Ovary (tissue), 7 donors: ENCODE measurements at regions not wholly inside any gene's neighbourhood (a gene's known extent, or its start where the extent isn't known, plus 50 kb on each side); places are given as distances from the start of the nearest gene placed in this dataset.

Experiments used
- DNase-seq, 5 donors: peaks; one replicate each; pipeline ENCODE4 v3.0.0-alpha.2; 2019 to 2020
- H3K27ac ChIP-seq, 2 donors: fragments of 200-600 bp; one replicate each; pipeline versions ENCODE4 v1.5.1 to v1.8.0; 2019 to 2022
- H3K27me3 ChIP-seq: fragments of 200-600 bp; one replicate; pipeline ENCODE4 v1.8.0; 2022
- H3K36me3 ChIP-seq: fragments of 200-600 bp; sonication (generic); one replicate; pipeline ENCODE4 v1.5.1; 2019
- H3K4me1 ChIP-seq: one replicate; pipeline ENCODE4 v1.8.1; 2013; ENCODE audit warnings: mild to moderate bottlenecking, moderate library complexity; ENCODE audit not compliant: insufficient read depth
- H3K4me3 ChIP-seq: fragments of 200-600 bp; sonication (generic); one replicate; pipeline ENCODE4 v1.5.1; 2017
- H3K9me3 ChIP-seq, 2 donors: fragments of 200-600 bp in 1 of 2; sonication (generic) in 1 of 2; one replicate each; pipeline versions ENCODE4 v1.5.1 to v1.8.1; 2013 to 2019; ENCODE audit warnings: mild to moderate bottlenecking in 1 of 2, moderate library complexity in 1 of 2
- EP300 ChIP-seq: sonication (generic); formaldehyde crosslinking; IDR thresholded peaks from one replicate; pipeline ENCODE4 v1.6.1; 2017; ENCODE audit warnings: antibody characterized with exemption
- POLR2A ChIP-seq: fragments of 450-650 bp; IDR thresholded peaks from one replicate; pipeline ENCODE4 v1.6.1; 2017; ENCODE audit warnings: antibody characterized with exemption, mild to moderate bottlenecking, moderate library complexity
- WGBS, 3 donors: extraction: QIAGEN DNeasy Blood & Tissue Kit in 1 of 3; methylation state at CpG; one replicate each; pipeline versions ENCODE4 v1.1.5 to v1.1.7; 2013 to 2017; 5-methylcytosine and 5-hydroxymethylcytosine counted together
- intact Hi-C, 4 donors: fragments of 100-400 bp; cut with DNase I; formaldehyde crosslinking; loops; one replicate each; pipeline versions ENCODE4 v1.11.0 to v1.15.1; 2022 to 2023
- TF ChIP-seq, protein P1 (sequence below), 3 donors: fragments of 450-650 bp in 2 of 3; fragments of 200-600 bp in 1 of 3; IDR thresholded peaks; one replicate each; pipeline versions ENCODE4 v1.5.1 to v1.8.0; 2016 to 2022; ENCODE audit warnings: antibody characterized with exemption in 3 of 3, mild to moderate bottlenecking in 1 of 3
- donor health status: DM: no; HTN: no; CAD: no; lungs with moderate emphysema.
- donor health status: DM: no; HTN: no; CAD: no.
- donor health status: Bipolar disorder and iron deficiency.
- donor health status: DM: no; HTN: no; CAD: no.
- donor health status: DM: yes; HTN: yes; CAD: no.

- WGBS, 3 donors = 27 to 54% (median 35%) methylated on average over 6 of the region's 6 CpGs
- intact Hi-C loops = no loop called here
- DNase-seq = no peak
Observed at GRCh38 chr15:87566236-87566635, 690.3 kb downstream of the NTRK3 start.

DNA sequence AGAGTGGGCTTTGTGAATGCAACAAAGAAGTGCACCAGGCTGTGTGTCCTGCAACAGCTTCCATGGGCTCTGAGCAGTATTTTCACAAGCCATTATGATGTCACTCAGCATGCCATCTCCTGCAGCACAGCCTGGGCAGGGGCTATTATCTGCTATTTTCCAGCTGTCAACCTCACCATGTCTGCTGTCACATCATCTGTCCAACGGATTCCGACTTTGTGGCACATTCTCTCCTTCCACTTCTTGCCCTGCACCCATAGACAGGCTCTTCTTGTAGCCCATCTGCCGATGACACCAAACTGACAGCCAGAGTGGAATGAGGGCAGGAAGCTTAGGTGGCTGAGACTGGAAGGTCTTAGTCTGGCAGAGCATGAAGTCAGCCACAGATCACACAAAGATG lies 691.9 kb downstream of the NTRK3 start:
- intact Hi-C loops = no loop called here
- DNase-seq = no peak
- Histone ChIP-seq H3K9me3 (no peaks in the 10 kb centered on the region), H3K36me3 (no peaks in the 10 kb centered on the region), H3K27ac (no peak overlapping the region), H3K4me1 (no peaks in the 10 kb centered on the region), H3K27me3 (no peaks in the 10 kb centered on the region), H3K4me3 (no peak overlapping the region)
- TF ChIP-seq EP300 = no peak
- TF ChIP-seq, protein P1, sequence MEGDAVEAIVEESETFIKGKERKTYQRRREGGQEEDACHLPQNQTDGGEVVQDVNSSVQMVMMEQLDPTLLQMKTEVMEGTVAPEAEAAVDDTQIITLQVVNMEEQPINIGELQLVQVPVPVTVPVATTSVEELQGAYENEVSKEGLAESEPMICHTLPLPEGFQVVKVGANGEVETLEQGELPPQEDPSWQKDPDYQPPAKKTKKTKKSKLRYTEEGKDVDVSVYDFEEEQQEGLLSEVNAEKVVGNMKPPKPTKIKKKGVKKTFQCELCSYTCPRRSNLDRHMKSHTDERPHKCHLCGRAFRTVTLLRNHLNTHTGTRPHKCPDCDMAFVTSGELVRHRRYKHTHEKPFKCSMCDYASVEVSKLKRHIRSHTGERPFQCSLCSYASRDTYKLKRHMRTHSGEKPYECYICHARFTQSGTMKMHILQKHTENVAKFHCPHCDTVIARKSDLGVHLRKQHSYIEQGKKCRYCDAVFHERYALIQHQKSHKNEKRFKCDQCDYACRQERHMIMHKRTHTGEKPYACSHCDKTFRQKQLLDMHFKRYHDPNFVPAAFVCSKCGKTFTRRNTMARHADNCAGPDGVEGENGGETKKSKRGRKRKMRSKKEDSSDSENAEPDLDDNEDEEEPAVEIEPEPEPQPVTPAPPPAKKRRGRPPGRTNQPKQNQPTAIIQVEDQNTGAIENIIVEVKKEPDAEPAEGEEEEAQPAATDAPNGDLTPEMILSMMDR (IDR thresholded peaks at IDR 0.05) = no peak
- no peak for TF ChIP-seq POLR2A
- WGBS, 3 donors = 85 to 88% (median 86%) methylated on average over 3 of the region's 3 CpGs

More at GRCh38 chr15:87566236-87566635, 690.3 kb downstream of the NTRK3 start:
- TF ChIP-seq, protein P1 (IDR thresholded peaks at IDR 0.05) = no peak
- TF ChIP-seq POLR2A (no peak), EP300 (no peak)
- Histone ChIP-seq H3K36me3 (no peaks in the 10 kb centered on the region), H3K4me3 (no peak overlapping the region), H3K27ac (no peak overlapping the region), H3K27me3 (no peaks in the 10 kb centered on the region), H3K9me3 (no peaks in the 10 kb centered on the region), H3K4me1 (no peaks in the 10 kb centered on the region)

GRCh38 chr15:87563869-87564268 lies 692.7 kb downstream of the NTRK3 start:
- 42 to 63% (median 47%) methylated on average over 2 of the region's 2 CpGs for WGBS, 3 donors

GRCh38 chr15:87562203-87562602 lies 694.3 kb downstream of the NTRK3 start:
- TF ChIP-seq, protein P1 (IDR thresholded peaks at IDR 0.05) = no peak
- TF ChIP-seq POLR2A (no peak), EP300 (no peak)
- H3K4me1 ChIP-seq = no peaks in the 10 kb centered on the region
- H3K27ac ChIP-seq = no peak overlapping the region
- no peaks in the 10 kb centered on the region for H3K27me3 ChIP-seq
- intact Hi-C loops = no loop called here
- no peaks in the 10 kb centered on the region for H3K9me3 ChIP-seq
- no peak overlapping the region for H3K4me3 ChIP-seq
- WGBS, 3 donors = 65 to 76% (median 74%) methylated on average over 4 of the region's 4 CpGs
- DNase-seq = no peak
- H3K36me3 ChIP-seq = no peaks in the 10 kb centered on the region

More at GRCh38 chr15:87563869-87564268, 692.7 kb downstream of the NTRK3 start:
- H3K27me3 ChIP-seq = no peaks in the 10 kb centered on the region
- TF ChIP-seq POLR2A = no peak
- H3K4me3 ChIP-seq = no peak overlapping the region
- DNase-seq = no peak
- intact Hi-C loops = no loop called here
- no peaks in the 10 kb centered on the region for H3K36me3 ChIP-seq
- no peaks in the 10 kb centered on the region for H3K9me3 ChIP-seq
- H3K27ac ChIP-seq = no peak overlapping the region
- no peaks in the 10 kb centered on the region for H3K4me1 ChIP-seq

GRCh38 chr15:87561641-87562040 lies 694.9 kb downstream of the NTRK3 start:
- intact Hi-C loops = no loop called here
- Histone ChIP-seq H3K4me1 (no peaks in the 10 kb centered on the region), H3K4me3 (no peak overlapping the region), H3K27me3 (no peaks in the 10 kb centered on the region), H3K36me3 (no peaks in the 10 kb centered on the region), H3K27ac (no peak overlapping the region), H3K9me3 (no peaks in the 10 kb centered on the region)
- TF ChIP-seq EP300 = no peak
- TF ChIP-seq, protein P1 (IDR thresholded peaks at IDR 0.05) = no peak
- TF ChIP-seq POLR2A = no peak
- DNase-seq = no peak
- WGBS, 3 donors = 90 to 96% (median 92%) methylated on average over 2 of the region's 2 CpGs
